SIG-M5 treated with dmso at 0.1 percent for 504 hours (cell line): ENCODE measurements at regions not wholly inside any gene's neighbourhood (a gene's known extent, or its start where the extent isn't known, plus 50 kb on each side); places are given as distances from the start of the nearest gene placed in this dataset.
A peak's percentile ranks its signal among the peaks of the same experiment; 100 is the strongest.

ENCODE experiments used
- DNase-seq: peaks from one replicate; lab custom pipeline; 2025; ENCODE audit not compliant: unreplicated experiment; lab: John Stamatoyannopoulos, UW

GRCh38 chr1:182295697-182296096 lies 95.9 kb downstream of the GLUL start:
- no peak for DNase-seq

- no peak for DNase-seq
Observed at GRCh38 chr1:182293119-182293589, 98.4 kb downstream of the GLUL start.

- DNase-seq = no peak
Observed at GRCh38 chr1:182292193-182292741, 99.3 kb downstream of the GLUL start.

GRCh38 chr1:182291584-182292192 lies 99.9 kb downstream of the GLUL start:
- no peak for DNase-seq

GRCh38 chr1:182288749-182289604 lies 102.6 kb downstream of the GLUL start:
- DNase-seq = no peak

GRCh38 chr1:182286761-182287160 lies 104.8 kb downstream of the GLUL start:
- DNase-seq = no peak

- DNase-seq = no peak
Observed at GRCh38 chr1:182283746-182284544, 107.6 kb downstream of the GLUL start.

GRCh38 chr1:182281541-182281940 lies 110.0 kb downstream of the GLUL start:
- no peak for DNase-seq

- DNase-seq = no peak
Observed at GRCh38 chr1:182280504-182280900, 111.1 kb downstream of the GLUL start.

- no peak for DNase-seq
Observed at GRCh38 chr1:182279724-182280503, 111.7 kb downstream of the GLUL start.

- DNase-seq = no peak
Observed at GRCh38 chr1:182279302-182279701, 112.3 kb downstream of the GLUL start.

GRCh38 chr1:182278144-182279054 lies 113.2 kb downstream of the GLUL start:
- DNase-seq = no peak

- no peak for DNase-seq
Observed at GRCh38 chr1:182275271-182275670, 116.3 kb downstream of the GLUL start.

GRCh38 chr1:182274618-182275017 lies 117.0 kb downstream of the GLUL start:
- DNase-seq = no peak

- DNase-seq = no peak
Observed at GRCh38 chr1:182270731-182271130, 120.9 kb downstream of the GLUL start.

- no peak for DNase-seq
Observed at GRCh38 chr1:182269097-182269496, 122.5 kb downstream of the GLUL start.

- DNase-seq = peak; percentile 62
Observed at GRCh38 chr1:182268669-182269068, 122.9 kb downstream of the GLUL start.

- DNase-seq = no peak
Observed at GRCh38 chr1:182264185-182264584, 127.4 kb downstream of the GLUL start.

GRCh38 chr1:182263706-182264105 lies 127.9 kb downstream of the GLUL start:
- DNase-seq = no peak
